GM06990 (cell line): ENCODE measurements at regions not wholly inside any gene's neighbourhood (a gene's known extent, or its start where the extent isn't known, plus 50 kb on each side); places are given as distances from the start of the nearest gene placed in this dataset.

Experiments used
- DNase-seq: peaks from one replicate; pipeline ENCODE4 v3.0.0-alpha.2; 2011; ENCODE audit not compliant: insufficient read length; ENCODE audit errors: extremely low read depth
- H3K27me3 ChIP-seq: replicated peaks from 2 replicates; pipeline ENCODE4 v1.6.0; 2011; ENCODE audit warnings: low read length; ENCODE audit not compliant: control insufficient read depth, insufficient read depth
- H3K36me3 ChIP-seq: 2 replicates; pipeline ENCODE4 v1.5.1; 2011; ENCODE audit warnings: low read length; ENCODE audit not compliant: control insufficient read depth, insufficient read depth
- H3K4me3 ChIP-seq: replicated peaks from 2 replicates; pipeline ENCODE4 v1.5.1; 2011; ENCODE audit warnings: low read depth, mild to moderate bottlenecking, control low read depth, low read length
- CTCF ChIP-seq: IDR thresholded peaks from 2 replicates; pipeline ENCODE4 v1.5.1; 2011; ENCODE audit warnings: low read length, control low read depth, mild to moderate bottlenecking, inconsistent platforms; ENCODE audit not compliant: insufficient read depth, poor library complexity, severe bottlenecking

GRCh38 chr7:40979296-40979695 lies 723.6 kb downstream of the INHBA start:
- H3K27me3 ChIP-seq, result no peaks in the 10 kb centered on the region
- H3K4me3 ChIP-seq, result no peak overlapping the region
- no peaks in the 10 kb centered on the region for H3K36me3 ChIP-seq
- DNase-seq, result no peak
- TF ChIP-seq CTCF, result no peak

GRCh38 chr7:40978047-40978446 lies 724.8 kb downstream of the INHBA start:
- H3K4me3 ChIP-seq, result no peak overlapping the region
- no peak for DNase-seq
- no peaks in the 10 kb centered on the region for H3K27me3 ChIP-seq
- no peaks in the 10 kb centered on the region for H3K36me3 ChIP-seq
- no peak for TF ChIP-seq CTCF

GRCh38 chr7:40977533-40977932 lies 725.4 kb downstream of the INHBA start:
- Histone ChIP-seq H3K27me3 (no peaks in the 10 kb centered on the region), H3K4me3 (no peak overlapping the region), H3K36me3 (no peaks in the 10 kb centered on the region)
- no peak for DNase-seq
- TF ChIP-seq CTCF, result no peak

GRCh38 chr7:40972426-40972825 lies 730.5 kb downstream of the INHBA start:
- no peaks in the 10 kb centered on the region for H3K27me3 ChIP-seq
- TF ChIP-seq CTCF, result no peak
- H3K4me3 ChIP-seq, result no peak overlapping the region
- no peak for DNase-seq
- H3K36me3 ChIP-seq, result no peaks in the 10 kb centered on the region

GRCh38 chr7:40969641-40970040 lies 733.2 kb downstream of the INHBA start:
- DNase-seq, result no peak
- H3K4me3 ChIP-seq, result no peak overlapping the region

More at GRCh38 chr7:40969641-40970040, 733.2 kb downstream of the INHBA start:
- H3K27me3 ChIP-seq, result no peaks in the 10 kb centered on the region
- no peaks in the 10 kb centered on the region for H3K36me3 ChIP-seq
- TF ChIP-seq CTCF, result no peak
